Body of pancreas (tissue), 4 donors: ENCODE measurements at regions not wholly inside any gene's neighbourhood (a gene's known extent, or its start where the extent isn't known, plus 50 kb on each side); places are given as distances from the start of the nearest gene placed in this dataset.

ENCODE experiments used
- ATAC-seq: fragments of 150-250 bp; one replicate; pipeline ENCODE4 v1.9.1; 2016
- DNase-seq, 4 donors: peaks; one replicate each; pipeline ENCODE4 v3.0.0-alpha.2; 2019
- H3K27ac ChIP-seq, 4 donors: fragments of 200-600 bp; sonication (generic); 1 replicate in 3 of 4; 2 replicates in 1 of 4; pipeline versions ENCODE4 v1.5.1 to v1.6.1; 2016 to 2019; ENCODE audit warnings: mild to moderate bottlenecking in 1 of 4, mixed read lengths in 1 of 4, moderate library complexity in 1 of 4
- H3K27me3 ChIP-seq, 2 donors: fragments of 200-600 bp; sonication (generic); one replicate each; pipeline ENCODE4 v1.6.0; 2016; ENCODE audit warnings: mild to moderate bottlenecking in 1 of 2
- H3K36me3 ChIP-seq, 2 donors: fragments of 200-600 bp; sonication (generic); replicated peaks in 1 of 2; 2 replicates each; pipeline ENCODE4 v1.5.1; 2016; ENCODE audit warnings: low read depth in 2 of 2; ENCODE audit not compliant: insufficient read depth in 1 of 2
- H3K4me1 ChIP-seq: fragments of 200-600 bp; sonication (generic); one replicate; pipeline ENCODE4 v1.6.0; 2016
- H3K4me3 ChIP-seq, 2 donors: fragments of 200-600 bp; sonication (generic); 1 replicate in 1 of 2; 2 replicates in 1 of 2; pipeline ENCODE4 v1.5.1; 2016 to 2019
- H3K9me3 ChIP-seq, 3 donors: fragments of 200-600 bp; sonication (generic); 1 replicate in 2 of 3; 2 replicates in 1 of 3; pipeline ENCODE4 v1.5.1; 2016
- POLR2A ChIP-seq, 3 donors: fragments of 450-650 bp; IDR thresholded peaks; one replicate each; pipeline ENCODE4 v1.6.1; 2016; ENCODE audit warnings: antibody characterized with exemption in 3 of 3, mild to moderate bottlenecking in 2 of 3
- WGBS, 2 donors: methylation state at CpG; one replicate each; pipeline ENCODE4 v1.1.5; 2017; 5-methylcytosine and 5-hydroxymethylcytosine counted together
- intact Hi-C: fragments of 100-400 bp; cut with DNase I; formaldehyde crosslinking; loops from one replicate; pipeline ENCODE4 v1.15.1; 2023
- TF ChIP-seq, protein P1 (sequence below), 7 experiments: fragments of 450-650 bp in 4 of 7; fragments of 200-600 bp in 3 of 7; sonication (generic) in 3 of 7; IDR thresholded peaks; one replicate each; pipeline ENCODE4 v1.5.1; 2016 to 2019; ENCODE audit warnings: antibody characterized with exemption in 7 of 7

GRCh38 chr13:87942205-87942604 is 271.0 kb downstream of the SLITRK5 start:
- 50 to 54% methylated on average over 1 of the region's 1 CpG for WGBS, 2 donors
- Histone ChIP-seq H3K9me3 (no peaks in the 10 kb centered on the region), H3K27ac (no peak overlapping the region), H3K27me3 (no peaks in the 10 kb centered on the region), H3K4me3 (no peak overlapping the region), H3K4me1 (no peaks in the 10 kb centered on the region), H3K36me3 (no peaks in the 10 kb centered on the region)
- no peak for ATAC-seq
- DNase-seq = no peak
- TF ChIP-seq, protein P1, sequence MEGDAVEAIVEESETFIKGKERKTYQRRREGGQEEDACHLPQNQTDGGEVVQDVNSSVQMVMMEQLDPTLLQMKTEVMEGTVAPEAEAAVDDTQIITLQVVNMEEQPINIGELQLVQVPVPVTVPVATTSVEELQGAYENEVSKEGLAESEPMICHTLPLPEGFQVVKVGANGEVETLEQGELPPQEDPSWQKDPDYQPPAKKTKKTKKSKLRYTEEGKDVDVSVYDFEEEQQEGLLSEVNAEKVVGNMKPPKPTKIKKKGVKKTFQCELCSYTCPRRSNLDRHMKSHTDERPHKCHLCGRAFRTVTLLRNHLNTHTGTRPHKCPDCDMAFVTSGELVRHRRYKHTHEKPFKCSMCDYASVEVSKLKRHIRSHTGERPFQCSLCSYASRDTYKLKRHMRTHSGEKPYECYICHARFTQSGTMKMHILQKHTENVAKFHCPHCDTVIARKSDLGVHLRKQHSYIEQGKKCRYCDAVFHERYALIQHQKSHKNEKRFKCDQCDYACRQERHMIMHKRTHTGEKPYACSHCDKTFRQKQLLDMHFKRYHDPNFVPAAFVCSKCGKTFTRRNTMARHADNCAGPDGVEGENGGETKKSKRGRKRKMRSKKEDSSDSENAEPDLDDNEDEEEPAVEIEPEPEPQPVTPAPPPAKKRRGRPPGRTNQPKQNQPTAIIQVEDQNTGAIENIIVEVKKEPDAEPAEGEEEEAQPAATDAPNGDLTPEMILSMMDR (IDR thresholded peaks at IDR 0.05) = no peak
- no peak for TF ChIP-seq POLR2A (IDR thresholded peaks at IDR 0.05)
- intact Hi-C loops = no loop called here

DNA sequence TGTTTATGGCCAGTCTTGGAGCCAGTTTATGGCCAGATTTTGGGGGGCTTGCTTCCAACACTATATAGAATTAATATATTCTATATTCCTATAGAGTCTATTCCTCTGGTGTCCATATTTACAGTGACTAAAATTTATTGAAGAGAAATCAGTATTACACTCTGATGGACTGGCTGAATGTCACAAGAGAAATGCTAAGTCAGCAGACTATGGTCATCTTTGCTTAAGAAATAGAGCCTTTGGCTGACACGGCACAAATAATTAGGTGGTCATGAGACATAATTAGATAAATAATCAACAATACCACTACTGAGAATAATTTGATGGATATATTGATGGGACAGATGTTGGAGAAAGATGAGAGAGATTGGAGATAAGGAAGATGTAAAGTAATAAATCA is 272.9 kb downstream of the SLITRK5 start:
- intact Hi-C loops = no loop called here
- Histone ChIP-seq H3K4me1 (no peaks in the 10 kb centered on the region), H3K9me3 (no peaks in the 10 kb centered on the region), H3K27ac (no peak overlapping the region), H3K36me3 (no peaks in the 10 kb centered on the region), H3K27me3 (no peaks in the 10 kb centered on the region), H3K4me3 (no peak overlapping the region)
- ATAC-seq (no peak), DNase-seq (no peak)
- 86 to 91% methylated on average over 1 of the region's 1 CpG for WGBS, 2 donors
- TF ChIP-seq, protein P1 (IDR thresholded peaks at IDR 0.05) = no peak
- TF ChIP-seq POLR2A (IDR thresholded peaks at IDR 0.05) = no peak

DNA sequence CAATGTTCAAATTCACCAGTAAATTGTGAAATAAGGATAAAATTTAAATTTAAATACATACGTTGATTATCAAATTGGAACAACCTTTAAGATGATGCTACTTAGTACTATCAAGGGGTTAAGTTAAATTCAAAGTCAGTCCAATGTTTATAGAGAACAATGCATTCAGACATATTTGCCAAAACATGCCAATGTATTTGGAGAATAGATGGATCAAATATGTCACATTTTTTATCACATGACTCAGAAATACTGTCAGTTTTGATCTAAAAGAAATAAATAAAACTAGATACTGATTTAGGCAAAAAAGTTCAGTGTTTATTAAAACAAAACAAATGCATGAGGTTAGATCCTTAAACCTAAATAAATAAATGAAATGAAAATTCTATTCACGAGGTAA is 281.2 kb downstream of the SLITRK5 start:
- WGBS, 2 donors = 58 to 59% methylated on average over 2 of the region's 2 CpGs
- no peak overlapping the region for H3K4me3 ChIP-seq
- ATAC-seq = no peak

DNA sequence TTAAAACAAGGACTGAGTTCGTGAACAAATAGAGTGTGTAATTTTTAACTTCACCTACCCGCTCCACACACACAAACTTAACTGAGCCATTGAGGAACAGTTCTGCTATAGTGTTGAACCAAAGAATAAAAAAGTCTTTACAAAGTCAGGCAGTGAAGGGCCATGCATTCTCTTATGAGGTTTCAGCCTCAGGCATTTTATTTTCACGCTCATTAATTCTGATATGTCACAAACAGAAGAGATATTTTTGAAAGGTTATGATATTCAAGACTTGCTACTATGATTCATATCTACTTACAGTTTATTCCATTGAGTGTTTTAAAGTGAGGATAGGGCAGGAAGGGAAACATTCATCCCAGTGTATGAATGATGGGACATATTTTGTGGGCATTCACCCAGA is 282.2 kb downstream of the SLITRK5 start:
- no peaks in the 10 kb centered on the region for H3K4me1 ChIP-seq
- no peak for TF ChIP-seq POLR2A (IDR thresholded peaks at IDR 0.05)
- TF ChIP-seq, protein P1 (IDR thresholded peaks at IDR 0.05) = no peak
- 58 to 59% methylated on average over 3 of the region's 3 CpGs for WGBS, 2 donors
- ATAC-seq = no peak
- H3K4me3 ChIP-seq = no peak overlapping the region
- H3K27me3 ChIP-seq = no peaks in the 10 kb centered on the region
- H3K9me3 ChIP-seq = no peaks in the 10 kb centered on the region
- no peaks in the 10 kb centered on the region for H3K36me3 ChIP-seq
- no peak overlapping the region for H3K27ac ChIP-seq
- intact Hi-C loops = no loop called here
- no peak for DNase-seq

More for the DNA sequence above, 281.2 kb downstream of the SLITRK5 start:
- no peak for DNase-seq
- no peaks in the 10 kb centered on the region for H3K9me3 ChIP-seq
- no peaks in the 10 kb centered on the region for H3K4me1 ChIP-seq
- intact Hi-C loops = no loop called here
- TF ChIP-seq POLR2A (IDR thresholded peaks at IDR 0.05) = no peak
- TF ChIP-seq, protein P1 (IDR thresholded peaks at IDR 0.05) = no peak
- H3K27me3 ChIP-seq = no peaks in the 10 kb centered on the region
- H3K27ac ChIP-seq = no peak overlapping the region
- H3K36me3 ChIP-seq = no peaks in the 10 kb centered on the region

GRCh38 chr13:87954091-87954490 is 282.9 kb downstream of the SLITRK5 start:
- TF ChIP-seq POLR2A (IDR thresholded peaks at IDR 0.05) = no peak
- TF ChIP-seq, protein P1 (IDR thresholded peaks at IDR 0.05) = no peak

More at GRCh38 chr13:87954091-87954490, 282.9 kb downstream of the SLITRK5 start:
- no peak for DNase-seq
- no peak overlapping the region for H3K27ac ChIP-seq
- H3K36me3 ChIP-seq = no peaks in the 10 kb centered on the region
- H3K27me3 ChIP-seq = no peaks in the 10 kb centered on the region
- no peak for ATAC-seq
- no peaks in the 10 kb centered on the region for H3K4me1 ChIP-seq
- H3K9me3 ChIP-seq = no peaks in the 10 kb centered on the region
- WGBS, 2 donors = 49 to 57% methylated on average over 3 of the region's 3 CpGs
- H3K4me3 ChIP-seq = no peak overlapping the region
- intact Hi-C loops = no loop called here
